ENCODE measurements at regions not wholly inside any gene's neighbourhood (a gene's known extent, or its start where the extent isn't known, plus 50 kb on each side); places are given as distances from the start of the nearest gene placed in this dataset.
"Not testable (repeated sequence)": the region's sequence is repeated elsewhere in the genome, so short reads cannot be mapped to it uniquely, and the experiment has no call there.

GRCh38 chr2:215722986-215723630 lies 287.2 kb upstream of the FN1 start:
- in situ Hi-C loops (cut with MboI; ENCODE audit: low sequenced_read_pairs): no loop called here

GRCh38 chr2:215722125-215722524 lies 286.3 kb upstream of the FN1 start:
- in situ Hi-C loops (cut with MboI; ENCODE audit: low sequenced_read_pairs): no loop called here

- in situ Hi-C loops (cut with MboI; ENCODE audit: low sequenced_read_pairs): not testable (repeated sequence)
Observed at GRCh38 chr2:215721515-215721914, 285.6 kb upstream of the FN1 start.

- in situ Hi-C loops (cut with MboI; ENCODE audit: low sequenced_read_pairs): no loop called here
Observed at GRCh38 chr2:215718890-215719289, 283.0 kb upstream of the FN1 start.

- in situ Hi-C loops (cut with MboI; ENCODE audit: low sequenced_read_pairs): no loop called here
Observed at GRCh38 chr2:215718436-215718835, 282.6 kb upstream of the FN1 start.

- in situ Hi-C loops (cut with MboI; ENCODE audit: low sequenced_read_pairs): no loop called here
Observed at GRCh38 chr2:215717501-215718381, 281.9 kb upstream of the FN1 start.

GRCh38 chr2:215716956-215717355 lies 281.1 kb upstream of the FN1 start:
- in situ Hi-C loops (cut with MboI; ENCODE audit: low sequenced_read_pairs): no loop called here

- in situ Hi-C loops (cut with MboI; ENCODE audit: low sequenced_read_pairs): no loop called here
Observed at GRCh38 chr2:215712871-215713790, 277.3 kb upstream of the FN1 start.

GRCh38 chr2:215712219-215712868 lies 276.5 kb upstream of the FN1 start:
- in situ Hi-C loops (cut with MboI; ENCODE audit: low sequenced_read_pairs): no loop called here

GRCh38 chr2:215711471-215712034 lies 275.7 kb upstream of the FN1 start:
- in situ Hi-C loops (cut with MboI; ENCODE audit: low sequenced_read_pairs): no loop called here

GRCh38 chr2:215707608-215708007 lies 271.7 kb upstream of the FN1 start:
- in situ Hi-C loops (cut with MboI; ENCODE audit: low sequenced_read_pairs): no loop called here

GRCh38 chr2:215705771-215706361 lies 270.0 kb upstream of the FN1 start:
- in situ Hi-C loops (cut with MboI; ENCODE audit: low sequenced_read_pairs): no loop called here

GRCh38 chr2:215705281-215705680 lies 269.4 kb upstream of the FN1 start:
- in situ Hi-C loops (cut with MboI; ENCODE audit: low sequenced_read_pairs): no loop called here

GRCh38 chr2:215702116-215702902 lies 266.4 kb upstream of the FN1 start:
- in situ Hi-C loops (cut with MboI; ENCODE audit: low sequenced_read_pairs): no loop called here

- in situ Hi-C loops (cut with MboI; ENCODE audit: low sequenced_read_pairs): no loop called here
Observed at GRCh38 chr2:215699700-215700538, 264.1 kb upstream of the FN1 start.

GRCh38 chr2:215699018-215699417 lies 263.1 kb upstream of the FN1 start:
- in situ Hi-C loops (cut with MboI; ENCODE audit: low sequenced_read_pairs): no loop called here

- in situ Hi-C loops (cut with MboI; ENCODE audit: low sequenced_read_pairs): no loop called here
Observed at GRCh38 chr2:215698566-215698965, 262.7 kb upstream of the FN1 start.

- in situ Hi-C loops (cut with MboI; ENCODE audit: low sequenced_read_pairs): no loop called here
Observed at GRCh38 chr2:215697496-215697895, 261.6 kb upstream of the FN1 start.
